HG03342 (cell line): ENCODE measurements at regions not wholly inside any gene's neighbourhood (a gene's known extent, or its start where the extent isn't known, plus 50 kb on each side); places are given as distances from the start of the nearest gene placed in this dataset.
"Not testable (repeated sequence)": the region's sequence is repeated elsewhere in the genome, so short reads cannot be mapped to it uniquely, and the experiment has no call there.

Experiments used
- ATAC-seq: cut with Tn5 transposase; IDR thresholded peaks from one replicate; pipeline ENCODE4 v1.9.1; 2021; ENCODE audit warnings: mild to moderate bottlenecking, moderate library complexity; ENCODE audit not compliant: unreplicated experiment

DNA sequence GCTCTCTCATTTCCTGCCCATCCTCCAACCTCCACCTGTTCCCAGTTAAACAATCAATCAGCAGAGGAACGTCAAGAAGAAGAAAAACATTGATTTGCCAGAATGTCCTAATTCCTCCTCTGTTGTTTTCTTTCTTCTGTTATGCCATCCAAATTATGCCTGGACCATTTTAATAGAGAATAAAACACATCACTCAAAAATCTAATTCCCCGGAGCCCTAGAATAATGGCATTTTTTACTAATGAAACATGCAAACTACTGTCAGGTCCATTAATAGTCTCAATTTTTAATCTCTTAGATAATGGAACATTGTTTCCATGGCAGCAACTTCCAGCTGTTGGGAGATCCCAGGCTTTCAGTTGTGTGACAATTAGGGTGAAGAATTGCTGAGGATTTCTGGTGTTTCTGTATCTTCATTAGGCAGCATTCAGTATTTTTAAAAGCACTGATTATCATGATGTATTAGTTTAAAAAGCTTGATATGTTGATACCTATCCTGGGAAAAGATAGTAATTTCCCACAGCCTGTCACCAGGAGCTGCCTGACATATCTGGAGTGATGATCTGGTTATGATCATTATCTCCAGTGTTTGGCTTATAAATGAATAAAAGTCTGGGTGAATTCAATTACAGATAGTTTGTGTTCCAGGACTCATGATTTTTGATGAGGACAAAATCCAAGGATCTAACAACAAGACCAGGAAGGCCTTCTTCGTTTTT, 209.8 kb downstream of the TPBG start:
- no peak for ATAC-seq

DNA sequence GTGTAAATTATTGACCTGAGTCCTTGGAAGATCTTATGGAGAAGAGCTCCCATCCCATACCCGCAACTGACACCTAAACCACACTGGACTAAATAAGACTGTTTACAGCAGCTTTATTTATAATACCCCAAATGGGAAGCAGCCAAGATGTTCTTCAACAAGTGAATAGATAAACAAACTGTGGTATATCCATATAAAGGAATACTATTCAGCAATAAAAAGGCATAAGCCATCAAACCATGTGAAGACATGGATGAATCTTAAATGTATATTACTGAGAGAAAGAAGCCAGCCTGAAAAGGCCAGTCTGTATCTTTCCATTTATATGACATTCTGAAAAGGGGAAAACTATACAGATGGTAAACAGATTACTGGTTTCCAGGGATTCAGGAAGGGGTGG, 212.7 kb downstream of the TPBG start:
- ATAC-seq, result no peak

DNA sequence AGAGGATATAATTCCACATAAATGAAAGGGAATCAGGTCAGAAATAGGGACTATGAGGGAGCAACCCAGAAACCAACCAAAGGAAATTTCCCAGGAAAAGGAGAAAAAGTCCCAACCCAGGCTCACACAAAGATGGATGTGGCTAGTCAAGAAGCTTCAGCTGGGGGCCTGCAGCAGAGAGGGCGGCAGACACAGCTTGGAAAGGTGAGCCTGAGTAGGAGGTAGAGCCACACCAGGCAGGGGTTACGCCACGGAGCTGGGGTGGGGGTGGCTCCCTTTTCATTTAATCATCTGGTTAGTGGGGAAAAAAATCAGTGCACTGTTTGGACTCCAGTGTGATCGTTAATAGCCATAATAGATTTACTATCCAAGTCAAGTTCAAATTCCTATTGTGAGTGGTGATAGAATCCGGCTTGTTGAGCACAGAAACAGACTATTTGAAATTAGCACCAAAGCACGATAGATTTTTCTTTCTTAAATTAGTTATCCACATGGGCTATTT, 220.6 kb downstream of the TPBG start:
- ATAC-seq, result no peak

DNA sequence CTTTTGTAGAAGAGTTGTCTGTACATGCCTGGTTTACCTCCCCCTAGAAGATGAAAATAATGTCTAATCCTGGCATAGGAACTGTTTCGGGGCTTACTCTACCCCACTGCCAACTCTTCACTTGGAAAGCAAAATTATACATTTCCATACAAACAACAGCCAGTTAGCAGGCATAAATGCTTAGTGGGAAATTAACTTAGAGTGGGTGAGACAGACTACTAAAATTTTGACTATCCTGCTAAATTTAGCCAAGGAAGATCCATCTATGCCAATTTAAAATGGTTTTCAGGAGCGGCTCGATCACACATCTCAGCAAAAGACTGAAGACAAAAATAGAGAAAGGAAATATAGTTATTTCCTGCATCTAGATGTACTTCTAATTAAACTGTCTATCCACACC, 221.2 kb downstream of the TPBG start:
- no peak for ATAC-seq

DNA sequence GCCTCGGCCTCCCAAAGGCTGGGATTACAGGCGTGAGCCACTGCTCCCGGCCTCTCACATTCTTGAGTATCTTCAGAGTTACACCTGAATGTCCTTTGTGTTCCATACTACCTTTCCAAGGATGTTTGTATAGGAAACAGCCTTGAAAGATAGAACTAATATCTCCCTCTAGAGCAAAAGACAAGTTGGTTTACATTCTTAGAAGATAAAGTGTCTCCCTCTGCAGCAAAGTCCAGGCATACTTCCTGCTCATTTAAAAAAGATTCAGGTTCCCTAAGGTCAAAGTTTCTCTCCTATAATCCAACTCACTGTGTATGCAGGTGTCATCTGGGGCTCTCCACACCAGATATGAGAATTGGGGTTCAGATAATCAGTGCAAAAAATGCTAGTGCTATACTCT, 224.4 kb downstream of the TPBG start:
- no peak for ATAC-seq

DNA sequence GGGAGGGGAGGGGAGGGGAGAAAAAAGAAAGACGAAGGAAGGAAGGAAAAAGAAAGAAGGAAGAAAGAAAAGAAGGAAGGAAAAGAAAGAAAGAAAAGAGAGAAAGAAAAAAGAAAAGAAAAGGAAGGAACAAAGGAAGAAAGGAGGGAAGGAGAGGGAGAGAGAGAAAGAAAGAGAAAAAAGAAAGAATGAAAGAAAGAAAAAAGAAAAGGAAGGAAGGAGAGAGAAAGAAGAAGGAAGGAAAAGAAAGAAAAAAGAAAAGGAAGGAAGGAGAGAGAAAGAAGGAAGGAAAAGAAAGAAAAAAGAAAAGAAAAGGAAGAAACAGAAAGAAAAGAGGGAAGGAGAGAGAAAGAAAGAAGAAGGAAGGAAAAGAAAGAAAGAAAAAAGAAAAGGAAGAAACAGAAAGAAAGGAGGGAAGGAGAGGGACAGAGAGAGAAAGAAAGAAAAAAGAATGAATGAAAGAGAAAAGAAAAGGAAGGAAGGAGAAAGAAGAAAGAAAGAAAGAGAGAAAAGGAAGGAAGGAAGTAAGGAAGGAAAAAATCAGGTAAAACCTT, 225.3 kb downstream of the TPBG start:
- no peak for ATAC-seq

DNA sequence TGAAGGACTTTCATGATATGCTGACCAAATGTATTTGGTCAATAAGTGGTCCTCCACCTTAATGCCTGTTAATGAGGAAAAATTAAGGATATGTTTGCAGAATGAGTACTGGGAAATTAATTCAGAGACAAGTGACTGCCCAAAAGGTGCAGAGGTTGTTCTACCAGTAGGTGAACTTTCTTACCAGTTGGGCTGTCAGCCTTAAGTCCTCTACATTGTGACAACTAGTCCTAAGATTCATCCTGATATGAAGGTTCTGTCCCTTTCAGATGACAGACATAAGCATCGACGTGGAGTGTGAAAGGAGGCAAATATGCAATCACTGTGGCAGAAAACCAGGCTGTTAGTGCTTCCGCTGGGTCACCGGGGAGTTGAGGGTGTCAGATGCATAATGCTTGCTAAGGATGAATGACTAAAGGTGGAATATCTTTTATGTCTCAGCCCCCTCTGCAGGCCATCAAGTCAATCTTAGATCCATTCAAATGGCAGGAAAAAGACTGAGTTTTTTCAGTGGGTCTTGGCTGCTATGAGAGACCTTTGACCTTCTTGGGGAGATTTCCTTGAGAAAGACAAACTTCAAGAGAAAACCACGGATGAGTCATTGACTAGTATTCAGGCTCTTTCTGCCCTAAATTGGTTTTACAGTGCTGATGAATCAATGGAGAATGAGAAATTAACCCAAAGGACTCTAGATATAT, 226.0 kb downstream of the TPBG start:
- peak; percentile 44 for ATAC-seq

DNA sequence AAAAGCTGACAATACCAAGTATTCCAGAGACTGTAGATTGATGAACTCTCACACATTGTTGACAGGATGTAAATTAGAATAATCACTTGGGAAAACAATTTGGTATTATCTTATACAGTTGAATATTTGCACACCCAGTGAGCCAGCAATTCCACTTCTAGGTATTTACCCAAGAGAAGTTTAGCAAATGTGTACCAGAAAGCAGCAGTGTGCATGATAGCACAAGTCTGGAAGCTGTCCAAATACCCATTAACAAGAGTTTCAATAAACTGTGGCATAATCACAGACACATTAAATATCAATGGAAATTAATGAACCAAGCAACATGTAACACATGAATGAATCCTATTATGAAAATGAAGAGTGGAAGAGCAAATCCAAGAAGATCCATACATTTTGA, 233.6 kb downstream of the TPBG start:
- no peak for ATAC-seq

DNA sequence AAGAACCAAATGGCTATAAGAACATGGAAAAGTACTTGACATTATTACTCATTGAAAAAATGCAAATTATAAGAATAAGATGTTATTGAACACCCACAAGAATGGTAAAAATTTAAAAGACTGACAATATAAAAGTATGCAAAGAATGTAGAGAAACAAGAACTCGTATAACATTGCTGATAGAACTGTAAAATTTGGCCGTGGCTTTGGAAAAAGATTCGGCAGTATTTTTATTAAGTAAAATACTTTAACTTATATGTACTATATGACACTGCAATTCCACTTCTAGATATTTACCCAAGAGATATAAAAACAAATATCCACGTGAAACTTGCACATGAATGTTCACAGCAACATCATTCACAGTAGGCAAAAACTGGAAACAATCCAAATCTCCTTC, 239.2 kb downstream of the TPBG start:
- ATAC-seq, result no peak

DNA sequence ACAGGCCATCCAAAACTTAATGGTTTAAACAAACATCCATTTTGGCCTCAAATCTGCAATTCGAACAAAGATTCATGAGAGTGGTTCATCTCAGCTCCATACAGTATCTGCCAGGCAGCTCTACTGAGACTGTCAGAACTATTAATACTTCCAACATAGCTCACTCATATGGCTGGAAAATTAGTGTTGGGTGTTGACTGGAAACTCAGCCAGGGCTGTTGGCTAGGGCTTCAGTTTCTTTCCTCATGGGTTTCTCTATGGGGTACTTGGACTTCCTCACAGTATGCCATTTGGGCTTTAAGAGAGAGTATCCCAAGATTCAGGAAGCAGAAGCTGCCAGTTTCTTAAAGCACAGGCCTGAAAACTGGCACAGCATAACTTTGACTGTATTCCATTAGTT, 240.3 kb downstream of the TPBG start:
- no peak for ATAC-seq

DNA sequence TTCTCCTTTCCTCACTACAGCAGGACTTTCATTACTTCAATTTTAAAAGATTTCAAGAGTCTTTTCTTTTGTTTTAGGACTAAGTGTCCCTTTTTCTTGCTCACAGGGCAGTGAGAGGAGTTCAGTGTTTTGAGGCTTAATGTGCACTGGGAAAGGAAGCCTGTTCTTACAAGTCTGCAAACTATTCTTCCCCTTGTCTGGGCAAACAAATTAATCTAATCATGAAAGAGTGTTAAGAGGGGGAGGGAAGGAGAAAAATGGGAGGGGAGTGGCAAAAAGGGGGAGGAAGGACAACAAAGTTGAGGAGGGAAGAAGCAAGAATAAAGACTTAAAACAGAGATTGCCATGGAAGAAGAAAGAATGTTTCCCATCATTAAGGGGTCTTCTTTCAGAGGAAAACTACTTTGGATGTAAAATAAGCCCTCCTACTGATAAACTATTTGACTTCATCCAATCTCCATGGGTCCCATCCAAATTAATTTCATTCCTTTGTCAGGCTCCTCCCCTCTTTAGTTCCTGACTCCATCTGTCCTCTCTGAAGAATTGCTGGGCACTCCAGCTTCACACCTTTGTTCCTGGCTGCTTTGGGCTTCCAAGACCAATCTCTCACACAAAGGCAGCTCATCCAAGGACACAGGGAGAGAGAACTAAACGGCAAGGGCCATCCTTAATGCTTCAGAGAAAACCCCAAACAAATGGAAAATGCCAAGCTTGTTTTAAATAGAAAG, 244.5 kb downstream of the TPBG start:
- ATAC-seq, result no peak

DNA sequence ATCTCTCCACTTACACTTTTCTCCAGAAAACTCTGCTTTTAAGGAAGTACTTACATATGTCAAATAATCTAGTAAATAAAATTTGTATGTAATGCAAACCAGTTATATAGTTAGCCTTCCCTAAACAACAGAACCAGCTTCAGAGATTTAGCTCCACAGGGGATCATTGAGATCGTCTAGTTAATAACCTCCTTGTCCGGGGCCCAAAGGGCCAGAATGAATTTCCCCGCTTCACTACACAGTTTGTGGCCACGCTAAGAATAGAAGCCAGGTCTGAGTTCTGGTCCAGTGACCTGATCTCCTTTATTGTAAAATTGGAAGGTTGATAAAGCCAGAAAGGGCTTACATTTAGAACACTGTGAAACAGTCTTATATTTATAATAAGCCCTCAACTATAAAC, 245.2 kb downstream of the TPBG start:
- ATAC-seq, result no peak

DNA sequence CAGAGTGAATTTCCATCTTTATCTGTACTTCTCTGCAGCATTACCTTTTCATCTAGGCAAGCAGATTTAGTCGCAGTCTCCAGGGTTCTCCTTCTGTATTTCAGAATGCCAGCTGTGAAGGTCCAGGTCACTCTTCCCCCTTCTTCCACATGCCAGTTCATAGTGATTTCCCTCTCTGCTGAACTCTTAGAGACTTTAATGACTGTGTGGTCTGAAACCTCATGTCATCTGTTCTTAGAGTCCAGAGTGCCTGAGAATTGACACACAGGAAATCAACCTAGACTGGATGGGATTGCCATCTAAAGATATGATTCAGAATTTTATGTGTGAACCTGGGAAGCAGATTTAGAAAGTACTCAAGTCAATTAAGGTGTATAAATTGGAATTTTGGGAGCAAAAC, 248.1 kb downstream of the TPBG start:
- ATAC-seq, result no peak

DNA sequence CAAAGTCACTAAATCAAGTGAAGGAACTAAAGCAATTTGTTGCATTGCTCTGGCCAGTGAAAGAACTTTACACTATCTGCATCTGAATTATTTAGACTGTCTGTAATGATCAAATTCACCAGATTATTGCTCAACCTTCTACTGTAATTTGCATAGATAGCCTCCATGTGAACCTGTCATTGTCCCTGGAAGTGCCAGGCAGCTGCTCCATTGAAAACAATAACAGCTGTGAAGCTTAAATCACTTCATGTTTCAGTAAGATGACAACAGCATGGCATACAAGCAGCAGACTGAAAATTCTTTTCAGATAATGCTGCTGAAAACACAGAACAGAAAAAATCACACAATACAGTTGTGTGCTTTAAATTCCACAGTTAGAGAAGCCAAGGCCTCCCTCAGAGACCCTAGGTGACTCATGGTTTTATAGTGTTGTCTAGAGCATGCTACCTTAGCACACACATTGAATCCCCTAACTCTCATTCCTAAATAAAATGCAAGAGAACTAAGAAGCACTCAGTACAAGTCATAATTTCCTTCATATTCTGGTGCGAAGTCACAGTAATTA, 248.9 kb downstream of the TPBG start:
- ATAC-seq, result no peak

DNA sequence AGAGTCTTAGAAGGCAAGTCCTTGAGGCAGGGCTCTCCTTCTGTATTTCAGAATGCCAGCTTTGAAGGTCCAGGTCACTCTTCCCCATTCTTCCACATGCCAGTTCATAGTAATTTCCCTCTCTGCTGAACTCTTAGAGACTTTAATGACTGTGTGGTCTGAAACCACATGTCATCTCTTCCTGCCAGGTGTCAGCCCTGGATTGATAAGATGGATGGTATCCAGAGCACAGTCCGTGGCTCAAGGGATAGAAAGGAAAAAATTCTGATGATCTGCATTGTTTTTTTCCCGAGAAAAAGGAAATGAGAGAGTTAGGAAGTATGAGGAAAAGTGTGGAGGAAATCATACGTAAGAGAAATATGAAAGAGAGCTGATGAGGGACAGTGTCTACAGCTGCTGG, 250.9 kb downstream of the TPBG start:
- ATAC-seq, result no peak

DNA sequence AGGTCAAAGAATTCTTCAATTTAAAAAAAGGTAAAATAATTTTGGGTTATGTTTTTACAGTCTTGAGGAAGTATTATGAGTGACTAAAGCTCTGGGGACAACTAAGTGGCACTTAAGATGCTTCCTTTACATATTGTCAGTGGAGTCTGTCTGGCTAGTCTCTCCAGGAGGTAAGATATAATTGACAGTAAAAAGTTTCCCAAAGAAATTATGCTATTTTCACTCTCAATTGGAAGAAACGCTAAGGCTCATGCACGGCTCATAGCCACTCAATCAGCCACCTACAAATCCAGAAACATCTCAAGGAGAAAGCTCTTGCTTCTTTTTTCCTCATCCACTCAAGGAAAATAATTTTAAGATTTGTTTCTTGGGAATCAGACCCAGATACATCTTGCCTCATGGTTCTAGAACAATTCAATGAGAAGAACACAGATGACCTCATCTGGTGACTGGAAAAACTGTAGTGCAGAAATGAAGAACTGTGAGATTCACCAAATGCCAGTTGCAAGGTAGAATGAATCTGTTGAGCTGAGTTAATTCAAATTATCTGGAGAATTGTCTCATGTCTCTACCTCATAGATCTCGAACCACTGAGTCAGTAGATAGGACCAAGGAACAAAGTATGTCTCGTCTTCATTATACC, 252.9 kb downstream of the TPBG start:
- no peak for ATAC-seq

DNA sequence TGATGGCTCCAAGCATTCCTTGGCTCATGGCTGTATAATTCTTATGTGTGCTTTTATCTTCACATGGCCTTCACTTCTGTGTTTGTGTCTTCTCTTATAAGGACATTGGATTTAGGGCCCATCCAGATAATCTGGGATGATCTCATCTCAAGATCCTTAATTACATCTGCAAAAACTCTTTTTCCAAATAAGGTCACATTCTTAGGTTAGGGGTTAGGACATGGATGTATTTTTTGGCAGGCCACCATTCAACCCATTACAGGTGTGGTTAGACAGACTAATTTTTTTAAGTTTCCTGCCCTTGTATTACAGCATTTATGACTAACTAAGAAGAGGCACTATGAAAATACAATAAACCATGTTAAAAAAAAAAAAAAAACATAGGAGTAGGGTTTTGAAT, 254.0 kb downstream of the TPBG start:
- ATAC-seq, result no peak

DNA sequence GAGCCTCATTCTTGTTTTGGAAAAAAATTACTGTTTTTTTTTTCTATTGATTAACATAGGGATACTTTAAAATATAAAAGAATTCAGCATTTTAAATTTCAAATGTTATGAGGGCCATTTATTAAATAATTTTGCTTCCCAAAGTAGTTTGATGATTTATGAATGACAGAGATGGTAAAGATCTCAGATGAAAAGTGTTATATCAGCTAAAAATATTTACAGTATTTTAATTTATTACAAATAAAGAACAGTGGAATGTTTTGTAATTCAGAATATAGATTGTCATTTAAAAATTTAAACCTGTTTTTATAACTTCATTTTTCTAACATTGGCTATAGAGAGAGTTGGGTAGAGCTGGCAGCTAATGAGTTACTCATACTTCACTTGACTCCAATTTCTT, 256.0 kb downstream of the TPBG start:
- no peak for ATAC-seq

DNA sequence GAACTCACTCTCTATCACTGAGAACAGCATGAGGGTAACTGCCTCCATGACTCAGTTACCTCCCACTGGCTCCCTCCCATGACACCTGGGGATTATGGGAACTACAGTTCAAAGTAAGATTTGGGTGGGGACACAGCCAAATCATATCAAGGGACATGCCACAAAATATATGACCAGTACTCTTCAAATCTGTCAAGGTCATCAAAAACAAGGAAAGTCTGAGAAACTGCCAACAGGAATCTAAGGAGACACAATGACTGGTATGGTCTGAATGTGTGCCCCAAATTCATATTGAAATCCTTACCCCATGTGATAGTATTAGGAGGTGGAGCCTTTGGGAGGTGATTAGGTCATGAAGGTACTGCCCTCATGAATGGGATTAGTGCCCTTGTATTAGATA, 258.8 kb downstream of the TPBG start:
- no peak for ATAC-seq

DNA sequence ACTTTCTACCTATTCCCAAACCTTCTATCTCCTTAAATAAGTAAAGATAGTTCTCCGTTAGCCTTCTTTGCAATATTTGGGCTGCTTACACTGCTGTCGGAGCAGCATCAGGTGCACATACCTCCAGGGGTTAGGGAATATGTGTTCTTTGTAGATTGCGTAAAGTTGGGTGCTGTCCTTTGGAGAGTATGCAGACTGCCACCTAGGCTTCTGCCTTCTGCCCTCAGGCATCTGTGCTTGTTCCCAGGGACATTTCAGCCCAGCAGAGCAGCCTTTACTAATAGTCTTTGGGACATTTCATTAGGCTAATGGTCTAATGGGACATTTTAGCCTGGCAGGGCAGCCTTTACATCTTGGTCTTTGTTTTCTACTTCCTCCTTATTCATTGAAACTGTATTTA, 260.6 kb downstream of the TPBG start:
- no peak for ATAC-seq

DNA sequence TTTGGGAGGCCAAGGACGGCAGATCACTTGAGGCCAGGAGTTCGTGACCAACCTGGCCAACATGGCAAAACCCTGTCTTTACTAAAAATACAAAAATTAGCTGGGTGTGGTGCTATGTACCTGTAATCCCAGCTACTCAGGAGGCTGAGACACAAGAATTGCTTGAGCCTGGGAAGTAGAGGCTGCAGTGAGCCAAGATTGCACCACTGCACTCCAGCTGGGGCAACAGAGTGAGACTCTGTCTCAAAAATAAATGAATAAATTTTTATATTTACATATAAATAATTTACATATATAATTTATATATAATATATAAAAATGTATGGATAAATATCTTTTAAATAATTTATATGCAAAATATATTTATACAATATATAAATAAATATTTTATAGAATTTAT, 263.3 kb downstream of the TPBG start:
- not testable (repeated sequence) for ATAC-seq
